ENCODE measurements at regions not wholly inside any gene's neighbourhood (a gene's known extent, or its start where the extent isn't known, plus 50 kb on each side); places are given as distances from the start of the nearest gene placed in this dataset.

- TF ChIP-seq, protein P1, sequence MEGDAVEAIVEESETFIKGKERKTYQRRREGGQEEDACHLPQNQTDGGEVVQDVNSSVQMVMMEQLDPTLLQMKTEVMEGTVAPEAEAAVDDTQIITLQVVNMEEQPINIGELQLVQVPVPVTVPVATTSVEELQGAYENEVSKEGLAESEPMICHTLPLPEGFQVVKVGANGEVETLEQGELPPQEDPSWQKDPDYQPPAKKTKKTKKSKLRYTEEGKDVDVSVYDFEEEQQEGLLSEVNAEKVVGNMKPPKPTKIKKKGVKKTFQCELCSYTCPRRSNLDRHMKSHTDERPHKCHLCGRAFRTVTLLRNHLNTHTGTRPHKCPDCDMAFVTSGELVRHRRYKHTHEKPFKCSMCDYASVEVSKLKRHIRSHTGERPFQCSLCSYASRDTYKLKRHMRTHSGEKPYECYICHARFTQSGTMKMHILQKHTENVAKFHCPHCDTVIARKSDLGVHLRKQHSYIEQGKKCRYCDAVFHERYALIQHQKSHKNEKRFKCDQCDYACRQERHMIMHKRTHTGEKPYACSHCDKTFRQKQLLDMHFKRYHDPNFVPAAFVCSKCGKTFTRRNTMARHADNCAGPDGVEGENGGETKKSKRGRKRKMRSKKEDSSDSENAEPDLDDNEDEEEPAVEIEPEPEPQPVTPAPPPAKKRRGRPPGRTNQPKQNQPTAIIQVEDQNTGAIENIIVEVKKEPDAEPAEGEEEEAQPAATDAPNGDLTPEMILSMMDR (IDR thresholded peaks at IDR 0.05): no peak
- H3K9me3 ChIP-seq: no peaks in the 10 kb centered on the region
- no peaks in the 10 kb centered on the region for H3K4me1 ChIP-seq
- ATAC-seq (no peak), DNase-seq (no peak)
- no peaks in the 10 kb centered on the region for H3K36me3 ChIP-seq
- intact Hi-C loops (cut with DNase I): no loop called here
- no peak overlapping the region for H3K27ac ChIP-seq
- peaks cover 21% of the 10 kb centered on the region for H3K27me3 ChIP-seq (ENCODE audit: low read depth)
- H3K4me3 ChIP-seq: no peak overlapping the region
Observed at GRCh38 chr1:209232759-209233158, 350.8 kb upstream of the CAMK1G start.

DNA sequence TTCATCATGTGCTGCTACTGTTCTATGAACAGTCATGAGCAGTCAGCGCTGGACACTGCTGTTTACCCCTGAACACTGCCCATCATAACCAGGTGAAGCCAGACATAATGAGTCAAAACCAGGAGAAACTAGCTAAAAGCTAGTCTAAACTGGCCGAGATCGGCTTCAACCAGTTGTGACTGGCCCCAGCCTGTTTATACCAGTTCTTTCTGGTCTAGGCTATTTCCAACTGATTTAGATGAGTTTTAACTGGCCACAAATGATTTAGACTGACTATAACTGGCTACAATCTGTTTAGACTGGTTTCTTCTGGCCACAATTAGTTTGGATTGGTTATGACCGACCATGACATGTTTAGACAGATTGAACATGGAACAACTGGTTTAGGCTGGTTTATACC is 348.3 kb upstream of the CAMK1G start:
- intact Hi-C loops (cut with DNase I): no loop called here
- Histone ChIP-seq H3K27ac (no peak overlapping the region), H3K4me1 (no peaks in the 10 kb centered on the region), H3K9me3 (no peaks in the 10 kb centered on the region), H3K27me3 (ENCODE audit: low read depth) (peaks cover 18% of the 10 kb centered on the region), H3K4me3 (no peak overlapping the region), H3K36me3 (no peaks in the 10 kb centered on the region)
- ATAC-seq: no peak
- TF ChIP-seq, protein P1 (IDR thresholded peaks at IDR 0.05): no peak
- DNase-seq: no peak

- DNase-seq: no peak
- H3K4me1 ChIP-seq: no peaks in the 10 kb centered on the region
- H3K36me3 ChIP-seq: no peaks in the 10 kb centered on the region
- no peak overlapping the region for H3K4me3 ChIP-seq
- H3K27ac ChIP-seq: no peak overlapping the region
- ATAC-seq: no peak
- no peaks in the 10 kb centered on the region for H3K27me3 ChIP-seq (ENCODE audit: low read depth)
- intact Hi-C loops (cut with DNase I): no loop called here
- H3K9me3 ChIP-seq: no peaks in the 10 kb centered on the region
- TF ChIP-seq, protein P1 (IDR thresholded peaks at IDR 0.05): no peak
Observed at GRCh38 chr1:209238356-209238755, 345.2 kb upstream of the CAMK1G start.

- no peaks in the 10 kb centered on the region for H3K9me3 ChIP-seq
Observed at GRCh38 chr1:209240351-209240750, 343.2 kb upstream of the CAMK1G start.

DNA sequence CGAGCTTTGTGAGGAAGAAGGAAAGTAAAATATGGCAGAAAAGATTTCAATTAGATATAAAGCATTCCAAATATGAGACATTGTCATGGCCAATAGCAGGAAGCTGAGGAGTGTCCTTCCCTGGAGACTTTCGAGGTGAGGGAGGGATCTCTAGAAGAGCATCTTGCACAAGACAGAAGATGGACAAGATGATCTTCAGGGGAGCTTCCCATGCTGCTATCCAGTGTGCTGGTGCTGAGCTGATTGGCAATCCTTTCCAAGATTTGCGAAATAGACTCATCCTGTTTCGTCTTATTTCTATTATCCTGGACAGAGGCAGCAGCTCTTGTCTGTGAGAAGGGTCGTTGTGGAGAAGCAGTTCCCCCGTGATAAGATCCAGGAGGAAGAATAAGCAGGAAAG is 342.0 kb upstream of the CAMK1G start:
- intact Hi-C loops (cut with DNase I): no loop called here
- Histone ChIP-seq H3K27ac (no peak overlapping the region), H3K4me3 (no peak overlapping the region), H3K27me3 (ENCODE audit: low read depth) (no peaks in the 10 kb centered on the region), H3K4me1 (no peaks in the 10 kb centered on the region), H3K36me3 (no peaks in the 10 kb centered on the region), H3K9me3 (no peaks in the 10 kb centered on the region)
- no peak for DNase-seq
- ATAC-seq: no peak
- TF ChIP-seq, protein P1 (IDR thresholded peaks at IDR 0.05): no peak

More at GRCh38 chr1:209240351-209240750, 343.2 kb upstream of the CAMK1G start:
- Histone ChIP-seq H3K27ac (no peak overlapping the region), H3K4me3 (no peak overlapping the region), H3K36me3 (no peaks in the 10 kb centered on the region), H3K27me3 (ENCODE audit: low read depth) (no peaks in the 10 kb centered on the region), H3K4me1 (no peaks in the 10 kb centered on the region)
- DNase-seq (no peak), ATAC-seq (no peak)
- intact Hi-C loops (cut with DNase I): no loop called here
- TF ChIP-seq, protein P1 (IDR thresholded peaks at IDR 0.05): no peak

All from lower lobe of right lung (tissue), 2 donors.